Fibroblast of pulmonary artery (primary cell): ENCODE measurements at regions not wholly inside any gene's neighbourhood (a gene's known extent, or its start where the extent isn't known, plus 50 kb on each side); places are given as distances from the start of the nearest gene placed in this dataset.
A peak's percentile ranks its signal among the peaks of the same experiment; 100 is the strongest.

Experiments used
- DNase-seq: peaks from one replicate; pipeline ENCODE4 v3.0.0-alpha.2; 2010; ENCODE audit warnings: low read depth
- H3K4me3 ChIP-seq: replicated peaks from 2 replicates; pipeline ENCODE4 v1.5.1; 2011; ENCODE audit warnings: low read depth, mild to moderate bottlenecking, control low read depth, low read length, moderate library complexity
- TF ChIP-seq, protein P1 (sequence below): IDR thresholded peaks from 2 replicates; pipeline ENCODE4 v1.5.1; 2011; ENCODE audit warnings: mild to moderate bottlenecking, control low read depth, low read length, inconsistent platforms; ENCODE audit errors: missing control alignments

DNA sequence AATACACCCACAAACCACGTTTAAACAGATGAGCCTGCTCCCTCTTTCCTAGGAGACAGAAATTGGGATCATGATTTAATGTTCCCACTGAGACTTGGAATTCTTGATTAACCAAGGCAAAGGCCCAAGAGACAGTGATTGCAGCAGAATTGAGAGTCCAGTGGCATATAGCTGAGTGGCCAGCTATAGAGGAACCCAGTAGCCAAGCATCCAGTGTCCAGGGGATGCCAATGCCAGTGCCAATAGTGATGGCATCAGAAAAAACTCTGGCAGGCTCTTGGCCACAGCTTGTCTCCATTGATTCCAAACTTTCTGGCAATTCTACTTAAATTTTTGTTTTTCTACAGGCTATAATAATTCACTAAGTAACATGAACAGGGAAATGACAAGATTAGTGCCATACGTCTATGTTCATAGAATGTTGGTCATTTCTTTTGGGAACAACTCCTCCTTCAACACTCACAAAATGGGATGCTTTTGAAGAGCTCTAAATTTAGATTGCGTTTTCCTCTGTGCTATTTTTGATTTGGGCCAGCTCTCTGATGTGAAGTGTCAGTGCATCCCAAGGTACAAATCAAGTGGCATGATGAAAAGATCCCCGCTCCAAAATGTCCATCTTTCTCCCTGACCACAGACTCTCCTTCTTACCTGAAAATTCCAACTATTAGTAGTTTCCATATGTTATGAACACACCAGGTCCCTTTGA, 83.1 kb upstream of the A1CF start:
- no peak for DNase-seq
- TF ChIP-seq, protein P1, sequence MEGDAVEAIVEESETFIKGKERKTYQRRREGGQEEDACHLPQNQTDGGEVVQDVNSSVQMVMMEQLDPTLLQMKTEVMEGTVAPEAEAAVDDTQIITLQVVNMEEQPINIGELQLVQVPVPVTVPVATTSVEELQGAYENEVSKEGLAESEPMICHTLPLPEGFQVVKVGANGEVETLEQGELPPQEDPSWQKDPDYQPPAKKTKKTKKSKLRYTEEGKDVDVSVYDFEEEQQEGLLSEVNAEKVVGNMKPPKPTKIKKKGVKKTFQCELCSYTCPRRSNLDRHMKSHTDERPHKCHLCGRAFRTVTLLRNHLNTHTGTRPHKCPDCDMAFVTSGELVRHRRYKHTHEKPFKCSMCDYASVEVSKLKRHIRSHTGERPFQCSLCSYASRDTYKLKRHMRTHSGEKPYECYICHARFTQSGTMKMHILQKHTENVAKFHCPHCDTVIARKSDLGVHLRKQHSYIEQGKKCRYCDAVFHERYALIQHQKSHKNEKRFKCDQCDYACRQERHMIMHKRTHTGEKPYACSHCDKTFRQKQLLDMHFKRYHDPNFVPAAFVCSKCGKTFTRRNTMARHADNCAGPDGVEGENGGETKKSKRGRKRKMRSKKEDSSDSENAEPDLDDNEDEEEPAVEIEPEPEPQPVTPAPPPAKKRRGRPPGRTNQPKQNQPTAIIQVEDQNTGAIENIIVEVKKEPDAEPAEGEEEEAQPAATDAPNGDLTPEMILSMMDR: no peak
- H3K4me3 ChIP-seq: no peak overlapping the region

- H3K4me3 ChIP-seq: no peak overlapping the region
- TF ChIP-seq, protein P1: no peak
- no peak for DNase-seq
Observed at GRCh38 chr10:50972591-50972990, 87.2 kb upstream of the A1CF start.

DNA sequence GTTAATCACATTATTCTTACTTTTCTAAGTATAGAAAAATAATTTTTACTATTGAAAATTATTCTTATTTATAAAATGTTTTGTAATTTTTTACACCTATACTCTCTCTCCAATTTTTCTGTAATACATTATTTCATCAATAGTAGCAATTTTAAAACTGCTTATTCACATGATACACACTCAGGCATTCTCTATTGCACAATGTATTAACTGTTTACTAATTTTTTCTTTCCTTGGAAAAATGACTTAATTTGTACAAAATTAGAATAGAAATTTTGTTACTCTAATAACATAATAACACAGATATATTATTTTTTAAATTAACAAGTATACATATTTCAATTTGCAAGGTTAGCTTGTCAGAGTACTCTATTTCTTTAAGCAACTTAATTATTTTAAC, 92.9 kb upstream of the PRKG1 start:
- H3K4me3 ChIP-seq: no peak overlapping the region
- no peak for DNase-seq
- TF ChIP-seq, protein P1: no peak

GRCh38 chr10:50981904-50982303, 92.4 kb upstream of the PRKG1 start:
- no peak for DNase-seq
- no peak overlapping the region for H3K4me3 ChIP-seq
- TF ChIP-seq, protein P1: no peak

- TF ChIP-seq, protein P1: no peak
- no peak for DNase-seq
- H3K4me3 ChIP-seq: no peak overlapping the region
Observed at GRCh38 chr10:50982989-50983388, 91.3 kb upstream of the PRKG1 start.

DNA sequence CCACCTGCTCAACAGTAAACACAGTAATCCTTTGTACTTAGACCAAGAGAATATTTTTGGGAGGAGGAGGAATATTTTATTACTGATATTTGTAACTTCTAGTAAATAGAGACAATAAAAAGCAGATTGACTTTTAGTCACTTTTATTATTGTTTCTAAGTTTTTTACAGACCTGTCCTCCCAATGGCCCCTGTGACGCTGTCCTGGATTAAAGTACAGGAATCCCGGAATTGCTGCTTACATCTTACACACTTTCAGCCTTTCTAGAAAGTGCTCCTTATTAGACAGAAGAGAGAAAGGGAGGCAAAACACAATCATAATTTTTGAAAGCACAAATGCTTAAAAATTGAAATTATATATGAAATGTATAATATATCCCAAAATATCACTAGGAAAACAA, 86.4 kb upstream of the PRKG1 start:
- DNase-seq: no peak
- H3K4me3 ChIP-seq: no peak overlapping the region
- TF ChIP-seq, protein P1: no peak

DNA sequence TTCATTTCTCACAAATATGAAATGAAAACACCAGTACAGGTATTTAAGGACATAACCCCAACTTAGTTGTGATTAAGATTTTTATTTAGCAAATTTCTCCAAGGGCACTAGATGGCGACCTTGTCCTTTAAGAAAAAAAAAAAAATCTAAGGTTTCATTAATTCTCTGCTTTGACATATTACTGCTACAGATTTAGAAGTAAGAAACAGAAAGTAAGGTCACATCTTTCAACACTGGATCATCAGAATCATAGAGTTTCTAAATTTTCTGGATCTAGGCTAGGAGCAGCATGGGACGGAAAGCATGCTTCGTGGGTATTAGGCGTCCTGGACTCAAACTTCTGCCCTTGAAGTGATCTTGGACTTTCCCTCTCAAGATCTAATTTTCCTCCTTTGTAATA, 85.5 kb upstream of the PRKG1 start:
- TF ChIP-seq, protein P1: peak; percentile 47
- peak; percentile 69 for DNase-seq
- peak overlapping the region; percentile 27 for H3K4me3 ChIP-seq
